T-cell (primary cell): ENCODE measurements at regions not wholly inside any gene's neighbourhood (a gene's known extent, or its start where the extent isn't known, plus 50 kb on each side); places are given as distances from the start of the nearest gene placed in this dataset.

Experiments
- ATAC-seq, 4 experiments: fragments of 200-7000 bp in 3 of 4; fragments of 150-1000 bp in 1 of 4; cut with Tn5 transposase; replicated peaks in 1 of 4; 1 replicate in 3 of 4; 2 replicates in 1 of 4; pipeline ENCODE4 v1.10.0; 2021; ENCODE audit warnings: moderate library complexity in 3 of 4, mild to moderate bottlenecking in 2 of 4, moderate number of reproducible peaks in 1 of 4
- CTCF ChIA-PET, 2 donors: fragments of 300-600 bp; sonication (Branson Sonifier 250); formaldehyde crosslinking; loops; one replicate each; lab custom pipeline; 2022; ENCODE audit warnings: antibody characterized with exemption in 2 of 2; lab: Charles Lee
- POLR2A ChIA-PET, 2 donors: fragments of 300-600 bp; sonication (Branson Sonifier 250); formaldehyde crosslinking; loops; one replicate each; lab custom pipeline; 2022; ENCODE audit warnings: antibody characterized with exemption in 2 of 2; lab: Charles Lee
- DNase-seq, 35 experiments: peaks; one replicate each; pipeline versions ENCODE4 v3.0.0 to v3.0.0-alpha.2; 2013 to 2023
- H3K27ac ChIP-seq: one replicate; pipeline ENCODE4 v1.5.1; 2013; ENCODE audit warnings: low read length
- H3K27me3 ChIP-seq, 2 experiments: replicated peaks in 1 of 2; 1 replicate in 1 of 2; 2 replicates in 1 of 2; pipeline versions ENCODE4 v1.6.1 to v1.7.0; 2013; ENCODE audit warnings: low read length in 1 of 2, mixed read lengths in 1 of 2; ENCODE audit not compliant: control insufficient read depth in 2 of 2, insufficient read depth in 2 of 2; ENCODE audit errors: extremely low read depth in 1 of 2
- H3K36me3 ChIP-seq, 2 donors: 1 replicate in 1 of 2; 2 replicates in 1 of 2; pipeline versions ENCODE4 v1.6.1 to v1.7.0; 2013; ENCODE audit warnings: low read length in 1 of 2; ENCODE audit not compliant: control insufficient read depth in 2 of 2, insufficient read depth in 1 of 2; ENCODE audit errors: extremely low read depth in 1 of 2
- H3K4me1 ChIP-seq, 2 experiments: 1 replicate in 1 of 2; 2 replicates in 1 of 2; pipeline versions ENCODE4 v1.6.1 to v1.7.0; 2013; ENCODE audit warnings: low read length in 2 of 2, mixed read lengths in 1 of 2; ENCODE audit not compliant: insufficient read depth in 2 of 2, control insufficient read depth in 1 of 2; ENCODE audit errors: extremely low read depth in 1 of 2
- H3K4me3 ChIP-seq, 2 donors: 1 replicate in 1 of 2; 2 replicates in 1 of 2; pipeline versions ENCODE4 v1.5.1 to v1.7.0; 2013; ENCODE audit warnings: mild to moderate bottlenecking in 2 of 2, low read length in 1 of 2, moderate library complexity in 1 of 2; ENCODE audit not compliant: control insufficient read depth in 1 of 2; ENCODE audit errors: extremely low read depth in 1 of 2
- H3K9me3 ChIP-seq: 2 replicates; pipeline ENCODE4 v1.7.0; 2013
- H3K27ac Mint-ChIP-seq, 2 donors: one replicate each; pipeline ENCODE4 v1.8.0; 2020 to 2021; ENCODE audit warnings: mild to moderate bottlenecking in 2 of 2, mixed read lengths in 2 of 2
- H3K27me3 Mint-ChIP-seq, 2 donors: one replicate each; pipeline ENCODE4 v1.8.0; 2021 to 2022; ENCODE audit warnings: mixed read lengths in 2 of 2
- H3K36me3 Mint-ChIP-seq: one replicate; pipeline ENCODE4 v1.8.0; 2021; ENCODE audit warnings: mixed read lengths
- H3K4me1 Mint-ChIP-seq, 3 donors: one replicate each; pipeline ENCODE4 v1.8.0; 2020 to 2022; ENCODE audit warnings: mixed read lengths in 3 of 3, mild to moderate bottlenecking in 1 of 3
- H3K4me3 Mint-ChIP-seq, 3 donors: one replicate each; pipeline ENCODE4 v1.8.0; 2020 to 2022; ENCODE audit warnings: mild to moderate bottlenecking in 3 of 3, mixed read lengths in 3 of 3, moderate library complexity in 3 of 3
- H3K9me3 Mint-ChIP-seq, 3 donors: one replicate each; pipeline ENCODE4 v1.8.0; 2020 to 2022; ENCODE audit warnings: mixed read lengths in 3 of 3
- WGBS: methylation state at CpG from one replicate; pipeline ENCODE4 v1.1.5; 2013; ENCODE audit warnings: missing lambda C conversion rate; ENCODE audit not compliant: insufficient coverage; 5-methylcytosine and 5-hydroxymethylcytosine counted together

DNA sequence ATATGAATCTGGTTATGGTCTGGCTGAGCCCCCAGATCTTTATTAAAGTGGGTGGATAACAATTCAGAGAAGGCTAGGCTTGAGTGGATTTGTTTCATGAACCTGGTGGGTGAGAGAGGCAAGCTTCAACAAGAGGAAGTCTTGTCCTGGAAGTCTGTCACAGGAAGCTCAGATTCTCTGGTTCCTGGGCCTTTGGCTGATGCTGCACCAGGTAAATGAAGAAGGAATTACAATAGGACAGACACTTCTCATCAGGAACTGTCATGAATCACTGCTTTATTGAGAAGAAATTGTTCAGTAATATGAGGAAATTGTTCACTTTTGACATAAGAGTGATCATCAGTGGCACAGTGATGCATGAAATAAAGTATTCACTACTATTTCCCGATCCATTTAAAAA lies 167.6 kb upstream of the ELL2 start:
- no peaks in the 10 kb centered on the region for H3K36me3 Mint-ChIP-seq
- ChIA-PET CTCF (no interaction called here), POLR2A (no interaction called here)
- peaks cover 9 to 20% of the 10 kb centered on the region in 2 donors for H3K27me3 Mint-ChIP-seq
- no CpG with 5 or more reads among the region's 1 CpG for WGBS
- H3K36me3 ChIP-seq: no peaks in the 10 kb centered on the region
- H3K9me3 ChIP-seq: no peaks in the 10 kb centered on the region
- no peak overlapping the region for H3K27ac ChIP-seq
- no peaks in the 10 kb centered on the region for H3K4me1 Mint-ChIP-seq
- no peaks in the 10 kb centered on the region for H3K9me3 Mint-ChIP-seq
- ATAC-seq (no peak), DNase-seq (no peak)
- no peak overlapping the region for H3K4me3 ChIP-seq
- H3K27ac Mint-ChIP-seq: no peak overlapping the region
- H3K27me3 ChIP-seq: no peaks in the 10 kb centered on the region
- no peaks in the 10 kb centered on the region for H3K4me1 ChIP-seq
- no peak overlapping the region for H3K4me3 Mint-ChIP-seq

DNA sequence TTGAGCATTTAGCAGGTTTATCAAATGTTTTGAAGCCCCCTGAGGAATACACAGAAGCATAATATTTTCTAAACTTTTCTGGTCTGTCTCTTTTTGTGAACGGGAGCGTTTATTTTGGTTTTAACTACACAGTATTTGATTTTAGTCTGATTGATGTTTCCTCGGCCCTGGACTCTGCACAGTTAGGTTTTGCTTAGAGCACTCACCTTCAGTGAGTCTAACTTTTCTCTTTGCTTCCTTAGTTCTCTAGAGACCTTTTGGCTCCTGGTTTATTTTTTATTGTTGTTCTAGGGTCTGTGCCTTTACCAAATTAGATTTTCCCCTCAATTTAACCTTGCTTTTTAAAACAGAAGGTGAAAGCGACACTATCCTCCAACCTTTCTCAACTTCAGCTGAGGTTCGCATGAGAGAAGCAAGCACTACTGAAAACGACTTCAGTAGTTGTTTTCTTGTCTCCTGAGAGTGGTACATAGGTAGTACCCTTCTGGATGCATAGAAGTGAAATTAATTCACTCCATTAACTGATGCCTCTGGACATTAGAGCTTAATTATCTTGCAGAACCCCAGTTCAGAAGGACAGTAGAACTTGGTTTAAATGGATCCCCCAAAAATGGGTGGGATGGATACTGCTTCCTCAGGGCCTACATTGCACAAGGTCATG lies 166.7 kb upstream of the ELL2 start:
- Histone ChIP-seq H3K9me3 (no peaks in the 10 kb centered on the region), H3K4me1 (no peaks in the 10 kb centered on the region), H3K36me3 (no peaks in the 10 kb centered on the region), H3K27ac (no peak overlapping the region), H3K4me3 (no peak overlapping the region), H3K27me3 (no peaks in the 10 kb centered on the region)
- no peaks in the 10 kb centered on the region for H3K4me1 Mint-ChIP-seq
- CTCF ChIA-PET: no interaction called here
- H3K27me3 Mint-ChIP-seq: peaks cover 9 to 20% of the 10 kb centered on the region in 2 donors
- no peak for DNase-seq
- no peak for ATAC-seq
- H3K9me3 Mint-ChIP-seq: no peaks in the 10 kb centered on the region
- no peak overlapping the region for H3K4me3 Mint-ChIP-seq
- H3K36me3 Mint-ChIP-seq: no peaks in the 10 kb centered on the region
- 40% methylated on average over 1 of the region's 6 CpGs for WGBS
- POLR2A ChIA-PET: no interaction called here
- H3K27ac Mint-ChIP-seq: no peak overlapping the region

DNA sequence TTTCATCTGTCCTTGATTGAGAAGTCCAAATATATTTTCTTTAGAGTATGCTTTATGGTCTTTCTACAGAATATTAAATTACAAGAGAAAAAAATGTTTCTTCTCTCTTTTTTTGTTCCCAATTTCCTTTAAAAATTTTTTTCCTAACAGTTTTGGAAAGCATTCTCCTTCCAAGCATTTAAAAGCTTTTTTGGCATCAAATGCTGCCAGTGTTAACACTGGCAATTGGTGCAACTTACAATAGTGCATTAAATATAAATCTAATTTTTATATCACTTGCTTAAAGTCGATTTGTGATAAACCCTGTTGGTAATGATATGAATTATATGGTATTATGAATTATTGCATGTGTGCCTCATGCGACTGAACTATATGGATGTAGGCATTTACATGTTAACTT lies 165.9 kb upstream of the ELL2 start:
- H3K27me3 Mint-ChIP-seq: peaks cover 9 to 17% of the 10 kb centered on the region in 2 donors

DNA sequence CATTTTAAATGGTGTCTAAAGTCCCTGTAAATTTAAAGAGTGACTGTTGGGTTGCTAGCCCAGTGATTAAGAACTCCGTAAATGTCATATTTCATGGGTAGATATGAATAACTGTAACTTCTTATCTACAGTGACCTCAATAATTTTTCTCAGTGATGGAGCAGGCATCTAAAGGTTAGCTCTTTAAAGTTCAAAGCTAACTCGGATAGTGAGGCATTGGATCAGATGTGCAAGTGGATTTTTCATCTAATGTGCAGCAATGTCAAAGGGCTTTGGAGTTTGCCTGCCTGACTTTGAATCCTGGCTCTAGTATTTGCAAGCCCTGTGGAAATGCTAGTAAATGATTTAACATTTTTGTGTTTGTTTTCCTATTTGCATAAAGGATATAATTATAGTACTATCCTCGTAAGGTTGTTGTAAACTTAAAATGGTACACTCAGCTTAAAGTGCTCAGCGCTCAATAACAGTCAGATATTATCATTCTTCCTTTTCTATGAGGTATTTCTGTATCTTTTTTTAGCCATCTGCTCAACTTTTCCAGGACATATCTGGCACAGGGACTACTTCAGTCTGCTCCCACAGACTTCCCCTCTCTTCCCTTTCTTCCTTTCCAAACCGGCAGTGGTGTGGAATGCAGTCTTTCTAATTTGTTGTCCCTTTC lies 163.7 kb upstream of the ELL2 start:
- Histone ChIP-seq H3K4me1 (no peaks in the 10 kb centered on the region), H3K9me3 (no peaks in the 10 kb centered on the region), H3K27ac (no peak overlapping the region), H3K4me3 (no peak overlapping the region), H3K27me3 (no peaks in the 10 kb centered on the region), H3K36me3 (no peaks in the 10 kb centered on the region)
- no peak overlapping the region for H3K27ac Mint-ChIP-seq
- WGBS: 86% methylated on average over 1 of the region's 5 CpGs
- CTCF ChIA-PET: no interaction called here
- H3K27me3 Mint-ChIP-seq: peaks cover 9 to 12% of the 10 kb centered on the region in 2 donors
- no peak overlapping the region for H3K4me3 Mint-ChIP-seq
- no peak for ATAC-seq
- DNase-seq: no peak
- H3K36me3 Mint-ChIP-seq: no peaks in the 10 kb centered on the region
- POLR2A ChIA-PET: no interaction called here
- H3K9me3 Mint-ChIP-seq: no peaks in the 10 kb centered on the region
- no peaks in the 10 kb centered on the region for H3K4me1 Mint-ChIP-seq

More for the DNA sequence above, 165.9 kb upstream of the ELL2 start:
- H3K4me3 Mint-ChIP-seq: no peak overlapping the region
- ATAC-seq (no peak), DNase-seq (no peak)
- Histone ChIP-seq H3K27ac (no peak overlapping the region), H3K4me1 (no peaks in the 10 kb centered on the region), H3K27me3 (no peaks in the 10 kb centered on the region), H3K36me3 (no peaks in the 10 kb centered on the region), H3K4me3 (no peak overlapping the region), H3K9me3 (no peaks in the 10 kb centered on the region)
- H3K9me3 Mint-ChIP-seq: no peaks in the 10 kb centered on the region
- ChIA-PET POLR2A (interaction anchor here in 1 of 2 donors (1.0 kb wide), 1 partner anchor 11 kb away, joined by 6 read pairs; no protein-coding TSS in a partner anchor), CTCF (interaction anchor here in 1 of 2 donors (0.5 kb wide), 1 partner anchor 14 kb away, joined by 3 read pairs; no protein-coding TSS in a partner anchor)
- H3K4me1 Mint-ChIP-seq: no peaks in the 10 kb centered on the region
- no peaks in the 10 kb centered on the region for H3K36me3 Mint-ChIP-seq
- no peak overlapping the region for H3K27ac Mint-ChIP-seq
- WGBS: 100% methylated on average over 1 of the region's 2 CpGs

DNA sequence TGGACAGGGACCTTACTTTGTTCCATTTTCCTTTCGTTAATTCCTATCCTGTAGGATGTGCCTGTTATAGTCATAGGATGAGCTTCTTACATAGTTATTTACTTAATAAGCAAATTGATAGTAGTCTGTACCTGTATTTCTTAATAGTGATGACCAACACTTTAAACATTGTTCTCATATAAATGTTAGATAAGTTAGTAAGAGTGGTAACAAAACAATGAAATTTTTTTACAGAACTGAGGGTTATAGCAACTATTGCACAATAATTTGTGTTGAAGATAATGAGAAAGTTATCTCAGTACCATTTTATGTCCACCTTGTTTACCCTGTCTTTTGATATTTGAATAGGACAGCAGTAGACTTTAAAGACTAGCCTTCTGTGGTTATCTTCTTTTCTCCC lies 162.9 kb upstream of the ELL2 start:
- no peaks in the 10 kb centered on the region for H3K9me3 Mint-ChIP-seq
- H3K27me3 Mint-ChIP-seq: peaks cover 11 to 12% of the 10 kb centered on the region in 2 donors
- no peaks in the 10 kb centered on the region for H3K36me3 Mint-ChIP-seq
- no peak overlapping the region for H3K27ac ChIP-seq
- CTCF ChIA-PET: no interaction called here
- WGBS: no CpG with 5 or more reads among the region's 1 CpG
- H3K27me3 ChIP-seq: no peaks in the 10 kb centered on the region
- H3K4me1 Mint-ChIP-seq: no peaks in the 10 kb centered on the region
- H3K36me3 ChIP-seq: no peaks in the 10 kb centered on the region
- no peak overlapping the region for H3K27ac Mint-ChIP-seq
- DNase-seq (no peak), ATAC-seq (no peak)
- H3K4me3 ChIP-seq: no peak overlapping the region
- POLR2A ChIA-PET: interaction anchor here in 1 of 2 donors (0.7 kb wide), 1 partner anchor 174 kb away, joined by 3 read pairs; no protein-coding TSS in a partner anchor
- H3K4me1 ChIP-seq: no peaks in the 10 kb centered on the region
- no peaks in the 10 kb centered on the region for H3K9me3 ChIP-seq
- no peak overlapping the region for H3K4me3 Mint-ChIP-seq

DNA sequence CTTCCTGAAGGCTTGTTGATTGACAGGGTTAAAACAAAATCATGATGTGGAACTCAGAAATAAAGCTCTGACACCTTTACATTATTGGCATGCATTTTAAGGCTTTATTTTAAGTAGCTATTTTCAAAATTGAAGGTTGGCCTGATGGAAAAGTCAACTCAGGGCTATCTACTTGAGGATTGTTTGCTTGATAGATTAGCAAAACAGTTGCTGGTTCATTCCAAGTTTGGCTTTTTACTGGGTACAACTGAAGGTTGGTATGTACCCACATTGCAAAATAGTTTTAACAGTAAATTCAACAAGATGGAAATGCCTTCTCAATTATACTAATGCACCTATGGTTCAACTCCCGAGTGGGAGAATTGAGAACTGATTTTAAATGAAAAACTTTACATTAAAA lies 161.8 kb upstream of the ELL2 start:
- no peaks in the 10 kb centered on the region for H3K4me1 ChIP-seq
- no peak overlapping the region for H3K4me3 ChIP-seq
- no CpG with 5 or more reads among the region's 1 CpG for WGBS
- ATAC-seq (no peak), DNase-seq (no peak)
- no peaks in the 10 kb centered on the region for H3K27me3 ChIP-seq
- Mint-ChIP-seq H3K9me3 (no peaks in the 10 kb centered on the region), H3K36me3 (no peaks in the 10 kb centered on the region), H3K27me3 (peaks cover 11 to 15% of the 10 kb centered on the region in 2 donors), H3K4me3 (no peak overlapping the region), H3K27ac (no peak overlapping the region), H3K4me1 (no peaks in the 10 kb centered on the region)
- no peak overlapping the region for H3K27ac ChIP-seq
- H3K9me3 ChIP-seq: no peaks in the 10 kb centered on the region
- ChIA-PET CTCF (no interaction called here), POLR2A (no interaction called here)
- no peaks in the 10 kb centered on the region for H3K36me3 ChIP-seq
